Loucy (cell line): ENCODE measurements at regions not wholly inside any gene's neighbourhood (a gene's known extent, or its start where the extent isn't known, plus 50 kb on each side); places are given as distances from the start of the nearest gene placed in this dataset.

Experiments used
- CTCF ChIP-seq: fragments of 200-600 bp; sonication (generic); conservative IDR thresholded peaks from 2 replicates; pipeline ENCODE4 v1.5.1; 2014; ENCODE audit warnings: mild to moderate bottlenecking, antibody characterized with exemption, low read length
- EZH2phosphoT487 ChIP-seq: fragments of 200-600 bp; IDR thresholded peaks from 2 replicates; pipeline ENCODE4 v1.6.1; 2018; ENCODE audit warnings: antibody characterized with exemption, mild to moderate bottlenecking, moderate library complexity, borderline replicate concordance

DNA sequence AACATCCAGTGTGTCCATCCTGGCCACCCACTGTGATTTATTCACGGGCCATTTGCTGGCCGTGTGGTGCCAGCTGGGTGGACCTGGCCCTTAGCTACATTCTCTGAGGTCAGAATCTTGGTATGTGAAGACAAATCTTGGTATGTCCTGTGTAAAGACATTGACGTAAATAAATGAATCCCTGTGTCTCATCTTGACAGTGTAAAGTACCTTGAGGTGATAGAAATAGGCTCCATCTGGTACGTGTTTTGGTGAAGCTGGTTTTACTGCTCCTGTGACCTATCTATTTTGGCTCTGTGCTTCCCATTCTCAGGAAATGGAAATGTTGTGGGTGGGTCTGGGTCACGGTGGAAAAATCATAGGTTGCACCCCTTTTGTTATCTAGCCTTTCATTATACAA, 245.4 kb upstream of the ANKH start:
- TF ChIP-seq CTCF (no peak), EZH2phosphoT487 (no peak)
